IPS-18c (cell line): ENCODE measurements at regions not wholly inside any gene's neighbourhood (a gene's known extent, or its start where the extent isn't known, plus 50 kb on each side); places are given as distances from the start of the nearest gene placed in this dataset.

ENCODE experiments used
- H3K4me3 ChIP-seq: 2 replicates; pipeline ENCODE4 v1.7.0; 2013; ENCODE audit warnings: low read depth, mild to moderate bottlenecking, low read length, moderate library complexity; ENCODE audit not compliant: insufficient read depth
- H3K9me3 ChIP-seq: one replicate; pipeline ENCODE4 v1.6.1; 2013; ENCODE audit warnings: mild to moderate bottlenecking, low read length, moderate library complexity; ENCODE audit not compliant: control insufficient read depth, insufficient read depth

DNA sequence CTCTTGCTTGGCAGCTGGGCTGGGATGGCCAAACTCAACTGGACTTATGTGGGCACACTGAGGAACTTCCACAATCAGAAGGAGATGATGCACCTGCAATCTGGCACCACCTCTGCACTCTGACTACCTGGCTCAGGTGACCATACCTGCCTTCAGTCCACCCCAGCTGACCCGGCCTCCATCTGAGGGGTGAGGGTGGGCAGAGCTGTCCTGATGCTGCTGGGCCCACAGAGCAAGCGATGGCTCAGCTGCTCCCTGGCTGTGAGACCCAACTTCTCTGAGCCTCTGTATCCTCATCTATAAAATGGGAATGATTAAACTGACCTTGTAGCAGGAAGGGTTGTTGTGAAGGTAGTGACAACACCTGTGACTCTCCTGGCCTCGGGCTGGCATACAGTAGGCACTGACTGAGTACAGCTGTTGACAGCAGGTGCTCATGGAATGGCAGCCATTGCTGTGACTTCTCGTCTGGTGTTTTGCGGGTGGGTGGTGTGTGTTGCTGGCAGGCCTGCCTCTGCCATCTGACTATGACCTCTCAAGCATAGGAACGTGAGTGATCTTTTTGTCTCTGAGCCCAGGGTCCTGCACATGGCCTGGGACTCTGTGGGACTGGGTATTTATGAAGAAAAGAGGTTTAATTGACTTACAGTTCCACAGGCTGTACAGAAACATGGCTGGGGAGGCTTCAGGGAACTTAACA is 438.5 kb downstream of the PTPRU start:
- Histone ChIP-seq H3K4me3 (no peak overlapping the region), H3K9me3 (no peaks in the 10 kb centered on the region)

DNA sequence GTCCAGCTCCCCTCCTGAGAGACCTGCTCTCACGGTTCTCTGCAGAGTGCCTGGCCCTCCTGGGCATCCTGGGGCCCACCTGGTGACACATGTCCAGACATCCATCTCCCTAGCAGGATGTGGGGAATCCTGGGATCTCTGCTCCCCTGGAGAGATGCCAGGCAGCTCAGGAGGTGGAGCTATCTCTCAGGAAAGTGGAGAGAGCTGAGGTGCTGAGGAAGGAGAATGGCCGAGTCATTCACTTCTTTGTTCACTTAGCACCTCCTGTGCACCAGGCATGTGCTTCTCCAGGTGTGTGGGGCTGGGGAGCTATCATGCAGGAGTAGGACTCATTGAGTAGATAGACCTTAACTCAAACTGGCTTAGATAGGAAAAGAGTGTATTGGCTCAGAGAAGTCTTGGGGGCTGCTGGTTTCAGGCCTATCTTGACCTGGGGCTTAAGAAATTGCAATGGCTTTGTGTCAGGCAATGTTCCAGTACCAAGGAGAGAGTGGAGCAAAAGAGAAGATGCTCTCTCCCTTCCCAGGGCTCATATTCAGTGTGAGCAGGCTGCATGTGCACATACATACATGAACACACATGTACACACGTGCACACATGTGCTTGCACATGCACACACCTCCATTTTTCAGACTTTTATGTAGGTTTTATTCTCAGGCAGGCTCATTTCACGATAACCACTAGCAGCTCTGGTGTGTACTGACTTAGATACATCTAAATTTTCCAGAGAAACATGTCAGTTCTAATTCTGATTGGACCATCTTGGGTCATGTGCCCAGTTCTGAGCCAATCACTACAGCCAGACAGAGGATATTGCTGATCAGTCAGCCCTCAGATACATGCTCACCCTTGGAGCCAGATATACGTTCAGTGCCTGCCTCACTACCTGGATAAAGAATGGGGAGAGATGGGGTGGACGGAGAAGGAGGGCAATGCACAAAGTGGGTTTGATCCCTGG is 437.6 kb downstream of the PTPRU start:
- H3K9me3 ChIP-seq = no peaks in the 10 kb centered on the region
- no peak overlapping the region for H3K4me3 ChIP-seq

DNA sequence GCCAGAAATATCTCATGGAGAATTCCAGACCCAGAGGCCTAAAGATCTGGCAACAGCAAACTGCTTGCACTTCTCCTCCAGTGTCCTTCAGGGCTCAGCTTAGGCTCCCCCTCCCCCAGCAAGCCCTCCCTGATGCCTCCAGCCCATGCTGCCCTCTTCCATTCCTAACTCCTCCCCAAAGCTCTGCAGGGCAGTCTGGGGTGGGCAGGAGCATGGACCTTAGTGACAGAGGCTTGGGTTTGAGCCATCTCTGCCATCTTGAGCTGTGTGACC is 436.8 kb downstream of the PTPRU start:
- H3K9me3 ChIP-seq = no peaks in the 10 kb centered on the region
- H3K4me3 ChIP-seq = no peak overlapping the region

DNA sequence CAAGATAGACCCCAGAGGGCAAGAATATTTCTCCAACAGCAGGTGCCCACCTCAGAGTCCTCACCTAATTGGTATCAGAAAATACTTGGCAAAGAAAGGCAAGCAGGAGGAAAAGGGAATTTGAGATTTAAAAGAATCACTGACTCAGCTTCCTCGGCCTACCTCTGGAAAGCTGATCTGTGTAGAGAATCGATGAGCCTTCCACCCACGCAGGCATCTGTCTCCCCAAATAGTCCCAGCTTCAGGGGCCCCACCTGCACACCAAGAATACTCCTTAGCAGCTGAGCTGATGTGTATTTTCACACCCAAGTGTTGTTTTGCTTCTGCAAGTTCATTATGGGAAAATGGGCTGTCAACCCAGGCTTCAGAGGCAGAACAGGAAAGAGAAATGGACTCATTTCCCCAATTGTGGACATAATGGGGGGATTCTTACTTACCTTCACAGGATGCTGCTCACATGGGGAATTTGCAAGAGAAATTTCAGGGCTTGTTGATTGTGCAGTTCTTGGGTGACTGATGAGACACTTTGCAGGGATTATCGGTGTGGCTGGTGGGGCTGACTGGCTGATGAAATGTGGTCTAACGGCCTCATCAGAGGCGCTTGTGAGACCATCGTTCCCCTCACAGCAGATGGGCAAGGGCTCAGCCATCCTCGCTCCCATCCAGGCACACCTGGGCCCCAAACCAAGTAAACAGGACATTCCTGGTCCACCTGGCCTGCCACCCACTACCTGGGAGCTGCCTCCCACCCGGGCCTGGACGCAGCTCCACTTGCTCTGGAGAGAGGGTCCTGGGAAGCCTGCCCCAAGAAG is 436.3 kb downstream of the PTPRU start:
- no peaks in the 10 kb centered on the region for H3K9me3 ChIP-seq
- H3K4me3 ChIP-seq = no peak overlapping the region

DNA sequence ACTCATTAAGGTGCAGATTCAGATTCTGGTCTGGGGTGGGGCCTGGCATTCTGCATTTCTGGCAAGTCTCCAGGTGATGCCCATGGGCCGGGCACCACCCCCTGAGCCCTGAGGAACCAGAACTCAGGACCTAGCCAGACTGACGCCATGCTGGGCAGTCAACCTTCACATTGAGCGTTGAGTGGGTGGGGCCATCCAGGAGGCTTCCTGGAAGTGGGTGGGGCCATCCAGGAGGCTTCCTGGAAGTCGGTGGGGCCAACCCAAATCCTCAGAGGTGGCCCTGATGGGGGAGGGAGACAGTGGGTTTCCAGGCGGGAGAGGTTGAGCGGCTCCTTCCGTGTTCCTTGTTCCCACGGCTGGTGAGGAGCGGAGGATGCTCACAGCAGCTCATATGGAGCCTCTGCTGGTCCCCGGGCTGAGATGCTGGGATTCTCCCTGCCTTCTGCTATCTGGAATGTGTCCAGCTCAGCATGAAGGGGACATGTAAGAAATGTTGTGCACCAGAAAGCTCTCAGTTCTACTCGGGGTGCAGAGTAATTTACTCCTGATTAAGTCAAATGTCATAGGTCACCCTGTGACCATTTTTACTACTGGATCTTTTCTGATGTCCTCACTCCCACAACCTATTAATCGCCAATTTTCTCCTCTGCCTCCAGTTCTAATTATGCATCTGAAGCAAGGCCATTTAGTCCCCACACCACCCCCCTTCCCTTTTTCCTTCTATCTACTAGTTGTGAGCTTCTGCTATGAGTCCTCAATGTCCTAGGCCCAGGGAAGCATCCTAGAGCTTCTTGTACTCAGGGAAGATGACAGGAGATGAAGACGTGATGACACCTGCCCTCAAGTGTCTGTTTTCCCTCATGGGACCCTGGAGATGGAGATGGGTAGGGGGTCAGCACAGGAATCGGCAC is 435.4 kb downstream of the PTPRU start:
- Histone ChIP-seq H3K4me3 (no peak overlapping the region), H3K9me3 (no peaks in the 10 kb centered on the region)

DNA sequence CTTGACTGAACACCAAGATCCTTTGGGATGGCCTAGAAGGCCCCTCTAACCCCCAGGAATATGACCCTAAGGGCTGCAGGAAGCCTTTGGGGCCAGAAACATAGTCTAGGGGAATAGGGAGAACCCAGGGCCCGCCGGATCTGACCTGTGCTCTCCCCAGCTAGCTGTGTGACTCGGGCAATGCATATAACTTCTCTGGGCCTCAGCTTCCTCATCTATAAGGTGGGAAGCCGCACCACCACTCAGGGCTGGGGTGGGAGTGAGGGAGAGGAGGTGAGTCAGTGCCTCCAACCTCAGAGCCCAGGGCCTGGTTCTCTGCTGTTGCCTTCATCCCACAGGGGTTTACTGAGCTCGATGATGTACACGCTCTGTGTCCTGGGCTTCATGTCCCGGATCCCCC is 434.4 kb downstream of the PTPRU start:
- Histone ChIP-seq H3K4me3 (no peak overlapping the region), H3K9me3 (no peaks in the 10 kb centered on the region)

DNA sequence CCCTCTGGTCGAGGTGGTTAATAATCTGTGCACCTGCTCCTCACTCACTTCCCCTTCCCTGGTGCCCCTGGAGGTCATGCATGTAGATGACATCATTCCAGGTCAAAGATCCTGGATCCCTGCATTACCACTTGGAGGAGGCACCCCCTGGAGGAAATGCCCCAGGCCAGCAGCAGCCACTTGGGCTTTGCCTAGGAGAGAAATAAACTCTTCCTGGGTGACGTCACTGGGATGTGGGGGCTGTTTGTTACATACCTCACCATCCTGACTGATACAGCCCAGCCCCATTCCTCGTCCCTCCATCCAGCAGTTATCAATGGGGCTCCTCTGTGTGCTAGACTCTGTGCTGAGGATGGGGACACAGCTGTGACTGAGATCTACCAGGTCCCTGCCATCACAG is 433.6 kb downstream of the PTPRU start:
- no peaks in the 10 kb centered on the region for H3K9me3 ChIP-seq
- H3K4me3 ChIP-seq = no peak overlapping the region

DNA sequence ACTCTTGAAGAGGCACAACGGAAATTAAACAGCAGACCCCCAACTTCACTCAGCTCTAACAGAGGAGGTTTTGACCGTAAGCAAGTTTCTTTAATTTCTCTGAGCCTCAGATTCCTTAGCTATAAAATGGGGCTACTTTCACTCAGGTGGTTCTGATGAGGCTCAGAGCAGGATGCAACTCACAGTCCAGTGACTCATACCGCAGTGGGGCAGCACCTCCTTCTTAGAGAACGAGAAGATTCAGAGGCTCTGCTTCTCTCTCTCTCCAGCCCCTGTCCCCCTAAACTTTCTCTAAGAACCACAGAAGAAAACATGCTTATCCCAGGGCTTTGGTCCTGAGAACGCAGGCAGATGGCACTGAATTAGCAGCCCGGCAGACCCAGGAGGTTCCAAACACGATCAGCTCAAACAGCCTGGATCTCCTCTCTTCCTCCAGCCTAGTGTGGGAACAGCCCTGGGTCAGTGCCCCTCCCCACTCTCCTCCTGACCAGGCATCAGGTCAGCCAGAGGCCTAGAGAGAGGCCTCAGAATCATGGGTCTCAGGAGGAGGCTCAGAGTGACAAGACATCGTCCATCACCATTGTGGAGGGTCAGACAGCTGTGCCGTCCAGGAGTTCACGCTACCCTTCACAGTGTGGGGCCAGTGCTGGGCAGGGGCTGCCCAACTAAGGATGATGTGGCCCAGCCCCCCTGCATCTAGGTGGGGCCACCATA is 433.0 kb downstream of the PTPRU start:
- Histone ChIP-seq H3K4me3 (no peak overlapping the region), H3K9me3 (no peaks in the 10 kb centered on the region)

DNA sequence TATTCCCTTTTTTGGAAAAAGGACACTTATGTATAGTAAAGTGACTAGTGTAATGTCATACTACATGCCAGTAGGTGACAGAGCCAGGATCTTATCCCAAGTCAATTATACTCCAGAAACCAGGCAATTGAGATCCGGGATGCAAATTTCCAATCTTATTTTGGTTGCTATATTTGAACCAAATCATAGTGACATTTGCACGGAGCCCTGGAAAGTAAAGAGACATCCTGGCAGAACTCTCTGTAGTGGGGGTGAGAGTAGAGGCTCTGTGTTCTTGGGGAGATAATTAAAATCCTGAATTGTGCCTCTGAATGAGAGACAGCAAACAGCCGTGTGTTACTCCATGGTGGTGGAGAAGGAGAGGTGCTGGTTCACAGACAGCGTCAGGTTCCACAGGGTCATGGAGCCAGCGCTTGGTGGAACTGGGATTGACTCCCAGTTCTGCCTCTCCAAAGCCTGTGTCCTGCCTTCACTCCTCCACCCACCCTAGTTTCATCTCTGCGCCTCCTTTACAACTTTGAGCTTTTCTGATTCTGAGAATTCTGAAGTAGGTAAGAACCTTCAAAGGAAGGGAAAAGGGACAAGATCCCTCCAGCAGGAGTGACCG is 432.3 kb downstream of the PTPRU start:
- Histone ChIP-seq H3K9me3 (no peaks in the 10 kb centered on the region), H3K4me3 (no peak overlapping the region)

DNA sequence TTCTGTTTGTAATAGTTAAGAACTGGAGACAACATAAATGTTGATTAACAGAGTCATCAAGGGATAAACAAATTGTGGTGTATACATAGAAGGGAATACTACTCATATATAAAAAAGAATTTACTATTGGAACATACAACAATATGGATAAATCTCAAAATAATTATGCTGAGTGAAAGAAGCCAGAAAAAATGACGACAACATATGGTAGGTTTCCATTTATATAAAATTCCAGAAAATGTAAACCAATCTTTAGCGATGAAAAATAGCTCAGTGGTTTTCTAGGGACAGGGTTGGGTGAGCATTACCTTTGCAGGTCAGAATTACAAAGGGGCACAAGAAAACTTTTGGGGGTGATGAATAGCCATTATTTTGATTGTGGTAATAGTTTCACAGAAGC is 431.6 kb downstream of the PTPRU start:
- Histone ChIP-seq H3K4me3 (no peak overlapping the region), H3K9me3 (no peaks in the 10 kb centered on the region)

DNA sequence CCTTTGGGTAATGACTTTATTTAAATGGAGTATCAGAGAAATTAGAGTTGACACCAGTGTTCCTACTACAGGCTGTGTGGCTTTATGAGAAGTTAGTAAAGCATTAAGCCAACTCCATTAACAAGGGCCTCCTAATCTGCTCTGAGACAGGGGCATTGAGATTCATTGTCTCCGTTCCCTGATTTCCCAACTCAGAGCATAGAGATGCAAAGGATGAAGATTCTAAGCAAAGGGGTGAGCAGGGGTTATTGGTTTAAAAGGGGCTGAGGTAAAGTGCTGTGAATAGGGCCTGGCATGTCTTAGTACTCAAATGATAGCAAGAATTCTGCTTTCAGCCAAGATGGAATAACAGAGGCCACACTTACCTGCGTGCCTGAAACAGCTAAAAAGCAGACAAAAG is 428.4 kb downstream of the PTPRU start:
- no peaks in the 10 kb centered on the region for H3K9me3 ChIP-seq
- no peak overlapping the region for H3K4me3 ChIP-seq

DNA sequence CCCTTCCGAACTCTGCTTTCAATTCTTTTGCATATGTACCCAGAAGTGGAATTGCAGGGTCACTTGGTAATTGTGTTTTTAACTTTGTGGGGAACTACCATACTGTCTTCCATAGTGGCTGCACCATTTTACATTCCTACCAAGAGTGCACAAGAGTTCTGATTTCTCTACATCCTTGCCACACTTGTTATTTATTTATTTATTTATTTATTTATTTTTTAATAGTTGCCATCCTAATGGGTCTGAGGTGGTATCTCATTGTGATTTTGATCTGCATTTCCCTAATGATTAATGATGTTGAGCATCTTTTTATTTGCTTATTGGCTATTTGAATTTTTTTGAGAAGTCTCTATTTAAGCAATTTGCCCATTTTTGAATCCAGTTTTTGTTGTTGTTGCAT is 422.4 kb downstream of the PTPRU start:
- Histone ChIP-seq H3K4me3 (no peak overlapping the region), H3K9me3 (no peaks in the 10 kb centered on the region)

DNA sequence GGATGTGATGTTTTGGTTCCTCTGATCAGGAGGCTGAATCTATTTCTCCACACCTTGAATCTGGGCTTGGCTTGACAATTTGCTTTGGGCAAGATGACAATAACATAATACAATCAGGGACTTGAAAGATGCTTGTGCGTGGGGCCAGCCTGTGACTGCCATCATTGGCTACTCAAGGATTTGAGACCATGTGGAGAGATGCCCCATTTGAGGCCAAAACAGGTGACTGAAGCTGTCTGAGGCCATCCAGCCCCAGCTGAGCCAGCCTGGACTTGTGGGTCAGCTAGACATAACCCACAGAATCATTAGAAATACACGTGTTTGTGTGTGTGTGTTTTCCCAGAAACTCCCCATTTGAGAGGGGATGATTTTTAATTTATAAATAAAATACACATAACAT is 421.5 kb downstream of the PTPRU start:
- no peak overlapping the region for H3K4me3 ChIP-seq
- no peaks in the 10 kb centered on the region for H3K9me3 ChIP-seq

DNA sequence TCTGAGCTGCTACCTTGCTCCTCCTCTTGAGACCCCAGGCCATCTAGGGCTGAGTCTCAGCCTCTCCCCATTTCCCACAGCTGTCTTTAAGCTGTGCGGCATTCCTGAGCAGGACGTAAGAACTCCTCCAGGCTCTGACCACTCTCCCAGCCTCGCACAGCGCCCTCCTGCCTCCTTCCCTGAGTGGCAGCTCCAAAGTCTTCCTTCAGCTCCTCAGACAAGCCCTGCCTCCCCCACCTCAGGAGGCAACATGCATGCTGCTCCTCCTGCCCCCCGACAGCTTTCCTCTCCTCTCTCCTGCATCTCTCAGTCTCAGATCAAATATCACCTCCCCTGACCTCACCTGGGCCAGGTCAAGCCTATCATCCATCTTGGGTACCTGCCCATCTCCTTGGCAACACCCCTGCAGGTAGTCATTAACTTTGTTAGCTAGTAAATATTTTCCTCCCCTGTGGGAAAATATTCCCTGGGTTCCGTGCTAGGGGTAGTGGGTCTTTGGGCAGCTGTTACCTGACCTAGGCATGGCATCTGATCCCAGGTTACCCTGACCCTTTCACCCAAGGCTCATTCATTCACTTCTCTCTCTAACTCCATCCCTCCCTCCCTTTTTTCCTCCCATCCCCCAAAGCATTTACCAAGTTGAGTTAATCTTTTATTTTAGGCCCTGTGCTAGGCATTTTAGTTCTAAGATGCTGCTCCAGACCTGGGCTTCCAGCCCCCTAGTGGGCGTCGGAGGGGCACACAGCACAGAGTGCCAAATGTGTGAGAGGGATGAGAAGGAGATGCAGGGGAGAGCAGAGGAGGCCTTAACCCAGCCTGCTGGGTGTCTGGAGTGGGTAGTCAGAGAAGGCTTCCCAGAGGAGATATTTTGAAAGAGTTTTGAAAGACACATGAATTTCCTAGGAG is 419.9 kb downstream of the PTPRU start:
- Histone ChIP-seq H3K9me3 (no peaks in the 10 kb centered on the region), H3K4me3 (no peak overlapping the region)

DNA sequence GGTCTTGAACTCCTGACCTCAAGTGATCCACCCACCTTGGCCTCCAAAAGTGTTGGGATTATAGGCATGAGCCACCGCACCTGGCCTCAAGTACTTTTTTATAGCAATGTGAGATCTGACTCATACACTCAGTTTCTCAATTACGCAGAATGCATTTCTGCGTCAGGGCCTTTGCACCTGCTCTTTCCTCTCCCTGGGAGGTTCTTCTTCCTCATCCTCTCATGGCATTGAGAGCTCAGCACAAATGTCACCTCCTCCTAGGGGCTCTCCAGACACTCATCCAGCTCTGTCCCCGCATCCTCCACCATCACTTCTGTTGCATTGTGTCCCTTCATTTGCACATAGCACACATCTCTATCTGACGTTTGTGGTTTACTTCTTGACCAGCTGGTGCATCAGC is 418.8 kb downstream of the PTPRU start:
- no peaks in the 10 kb centered on the region for H3K9me3 ChIP-seq
- no peak overlapping the region for H3K4me3 ChIP-seq
